Neural cell (in vitro differentiated cells): ENCODE measurements at regions not wholly inside any gene's neighbourhood (a gene's known extent, or its start where the extent isn't known, plus 50 kb on each side); places are given as distances from the start of the nearest gene placed in this dataset.

Source experiments
- H2AFZ ChIP-seq: fragments of 200-600, 300-800 bp; sonication (generic), shearing (Covaris generic); 2 replicates; pipeline ENCODE4 v1.6.0; 2014; ENCODE audit warnings: low read depth, mild to moderate bottlenecking, antibody characterized with exemption, low read length, moderate library complexity
- H3F3A ChIP-seq: fragments of 200-600 bp; shearing (Covaris generic); 2 replicates; pipeline ENCODE4 v1.6.1; 2016; ENCODE audit warnings: mild to moderate bottlenecking, moderate library complexity, mixed read lengths, antibody characterized with exemption, low read length; ENCODE audit not compliant: insufficient read depth, poor library complexity, severe bottlenecking
- H3K27ac ChIP-seq: fragments of 200-600, 300-800 bp; sonication (generic), shearing (Covaris generic); 2 replicates; pipeline ENCODE4 v1.5.1; 2014; ENCODE audit warnings: mild to moderate bottlenecking, low read length, moderate library complexity
- H3K27me3 ChIP-seq: fragments of 300-800, 200-600 bp; sonication (generic), shearing (Covaris generic); 2 replicates; pipeline ENCODE4 v1.6.0; 2014; ENCODE audit warnings: mild to moderate bottlenecking, low read depth, low read length, moderate library complexity; ENCODE audit not compliant: insufficient read depth
- H3K36me3 ChIP-seq: fragments of 300-800, 200-600 bp; sonication (generic), shearing (Covaris generic); 2 replicates; pipeline ENCODE4 v1.5.1; 2014; ENCODE audit warnings: mild to moderate bottlenecking, antibody characterized with exemption, low read length, moderate library complexity; ENCODE audit not compliant: insufficient read depth
- H3K4me2 ChIP-seq: fragments of 300-800, 200-600 bp; sonication (generic), shearing (Covaris generic); 2 replicates; pipeline ENCODE4 v1.6.0; 2014; ENCODE audit warnings: mild to moderate bottlenecking, low read length
- H3K4me3 ChIP-seq: fragments of 300-800, 200-600 bp; sonication (generic), shearing (Covaris generic); 2 replicates; pipeline ENCODE4 v1.5.1; 2014; ENCODE audit warnings: mild to moderate bottlenecking, low read length, moderate library complexity
- H3K79me2 ChIP-seq: fragments of 200-600 bp; shearing (Covaris generic); replicated peaks from 2 replicates; pipeline ENCODE4 v1.6.0; 2014; ENCODE audit warnings: mild to moderate bottlenecking, low read length, moderate library complexity; ENCODE audit not compliant: insufficient read depth
- H3K9ac ChIP-seq: fragments of 300-800, 200-600 bp; sonication (generic), shearing (Covaris generic); 2 replicates; pipeline ENCODE4 v1.6.1; 2016; ENCODE audit warnings: mild to moderate bottlenecking, low read length, mixed read lengths
- H3K9me2 ChIP-seq: fragments of 200-600 bp; shearing (Covaris generic); 2 replicates; pipeline ENCODE4 v1.6.1; 2016; ENCODE audit warnings: mild to moderate bottlenecking, low read length, mixed read lengths; ENCODE audit not compliant: insufficient read depth
- H3K9me3 ChIP-seq: fragments of 200-600, 300-800 bp; sonication (generic), shearing (Covaris generic); 2 replicates; pipeline ENCODE4 v1.6.1; 2016; ENCODE audit warnings: mild to moderate bottlenecking, mixed run types, low read length, moderate library complexity, mixed read lengths
- H4K20me1 ChIP-seq: fragments of 200-600 bp; shearing (Covaris generic); 2 replicates; pipeline ENCODE4 v1.6.1; 2016; ENCODE audit warnings: mild to moderate bottlenecking, mixed run types; ENCODE audit not compliant: insufficient read depth
- CTCF ChIP-seq: fragments of 450-650 bp; IDR thresholded peaks from 2 replicates; pipeline ENCODE4 v1.5.1; 2014; ENCODE audit warnings: antibody characterized with exemption, mild to moderate bottlenecking, moderate library complexity; ENCODE audit not compliant: poor library complexity, severe bottlenecking
- EP300 ChIP-seq: fragments of 450-650 bp; conservative IDR thresholded peaks from 2 replicates; pipeline ENCODE4 v1.6.1; 2014; ENCODE audit warnings: antibody characterized with exemption, mild to moderate bottlenecking, moderate library complexity; ENCODE audit not compliant: poor library complexity, severe bottlenecking
- EZH2 ChIP-seq: fragments of 200-600, 300-800 bp; shearing (Covaris generic), sonication (generic); IDR thresholded peaks from 2 replicates; pipeline ENCODE4 v1.6.1; 2014; ENCODE audit warnings: antibody characterized with exemption, low read length, borderline replicate concordance, mild to moderate bottlenecking; ENCODE audit not compliant: insufficient read depth, poor library complexity, severe bottlenecking
- MXI1 ChIP-seq: fragments of 450-650 bp; conservative IDR thresholded peaks from 2 replicates; pipeline ENCODE4 v1.6.1; 2014; ENCODE audit warnings: antibody characterized with exemption, mild to moderate bottlenecking; ENCODE audit not compliant: poor library complexity, severe bottlenecking
- POLR2AphosphoS5 ChIP-seq: IDR thresholded peaks from 2 replicates; pipeline ENCODE4 v1.6.1; 2012
- RAD21 ChIP-seq: fragments of 450-650 bp; conservative IDR thresholded peaks from 2 replicates; pipeline ENCODE4 v1.6.1; 2014; ENCODE audit warnings: antibody characterized with exemption, mild to moderate bottlenecking, moderate library complexity
- REST ChIP-seq: IDR thresholded peaks from 2 replicates; pipeline ENCODE4 v1.6.1; 2012; ENCODE audit warnings: borderline replicate concordance
- SMC3 ChIP-seq: fragments of 450-650 bp; conservative IDR thresholded peaks from 2 replicates; pipeline ENCODE4 v1.6.1; 2014; ENCODE audit warnings: antibody characterized with exemption, mild to moderate bottlenecking, moderate library complexity; ENCODE audit not compliant: poor library complexity
- TAF1 ChIP-seq: IDR thresholded peaks from 2 replicates; pipeline ENCODE4 v1.6.1; 2012; ENCODE audit warnings: low read depth

GRCh38 chr16:73313950-73314349 lies 266.0 kb upstream of the ZFHX3 start:
- Histone ChIP-seq H3K27me3 (no peaks in the 10 kb centered on the region), H3K4me2 (no peak overlapping the region), H3K27ac (no peak overlapping the region), H3F3A (no peaks in the 10 kb centered on the region), H3K36me3 (no peaks in the 10 kb centered on the region), H3K79me2 (no peaks in the 10 kb centered on the region), H3K4me3 (no peak overlapping the region), H3K9me3 (no peaks in the 10 kb centered on the region), H4K20me1 (no peaks in the 10 kb centered on the region), H3K9me2 (no peaks in the 10 kb centered on the region), H2AFZ (no peak overlapping the region), H3K9ac (no peak overlapping the region)
- TF ChIP-seq SMC3 (no peak), POLR2AphosphoS5 (no peak), REST (no peak), EP300 (no peak), EZH2 (no peak), RAD21 (no peak), TAF1 (no peak), CTCF (no peak), MXI1 (no peak)

- Histone ChIP-seq H4K20me1 (no peaks in the 10 kb centered on the region), H3F3A (no peaks in the 10 kb centered on the region), H3K27me3 (no peaks in the 10 kb centered on the region), H3K9me3 (no peaks in the 10 kb centered on the region), H2AFZ (no peak overlapping the region), H3K4me2 (no peak overlapping the region), H3K36me3 (no peaks in the 10 kb centered on the region), H3K9me2 (no peaks in the 10 kb centered on the region), H3K9ac (no peak overlapping the region), H3K79me2 (no peaks in the 10 kb centered on the region), H3K27ac (no peak overlapping the region), H3K4me3 (no peak overlapping the region)
- no peak for TF ChIP-seq RAD21
- TF ChIP-seq EP300 = no peak
- no peak for TF ChIP-seq REST
- no peak for TF ChIP-seq SMC3
- TF ChIP-seq CTCF = no peak
- no peak for TF ChIP-seq EZH2
- TF ChIP-seq MXI1 = no peak
- no peak for TF ChIP-seq POLR2AphosphoS5
- TF ChIP-seq TAF1 = no peak
Observed at GRCh38 chr16:73311857-73312723, 264.2 kb upstream of the ZFHX3 start.
